ENCODE measurements at regions not wholly inside any gene's neighbourhood (a gene's known extent, or its start where the extent isn't known, plus 50 kb on each side); places are given as distances from the start of the nearest gene placed in this dataset.

- no peak for TF ChIP-seq CTCF (IDR thresholded peaks at IDR 0.05)
- TF ChIP-seq EP300 (IDR thresholded peaks at IDR 0.05; ENCODE audit: low read depth) = no peak
- no peak for TF ChIP-seq POLR2A (IDR thresholded peaks at IDR 0.05)
- TF ChIP-seq POLR2AphosphoS5 (IDR thresholded peaks at IDR 0.05) = no peak
Measured at GRCh38 chr9:4927701-4928100, 57.4 kb upstream of the JAK2 start.
